ENCODE measurements at regions not wholly inside any gene's neighbourhood (a gene's known extent, or its start where the extent isn't known, plus 50 kb on each side); places are given as distances from the start of the nearest gene placed in this dataset.

DNA sequence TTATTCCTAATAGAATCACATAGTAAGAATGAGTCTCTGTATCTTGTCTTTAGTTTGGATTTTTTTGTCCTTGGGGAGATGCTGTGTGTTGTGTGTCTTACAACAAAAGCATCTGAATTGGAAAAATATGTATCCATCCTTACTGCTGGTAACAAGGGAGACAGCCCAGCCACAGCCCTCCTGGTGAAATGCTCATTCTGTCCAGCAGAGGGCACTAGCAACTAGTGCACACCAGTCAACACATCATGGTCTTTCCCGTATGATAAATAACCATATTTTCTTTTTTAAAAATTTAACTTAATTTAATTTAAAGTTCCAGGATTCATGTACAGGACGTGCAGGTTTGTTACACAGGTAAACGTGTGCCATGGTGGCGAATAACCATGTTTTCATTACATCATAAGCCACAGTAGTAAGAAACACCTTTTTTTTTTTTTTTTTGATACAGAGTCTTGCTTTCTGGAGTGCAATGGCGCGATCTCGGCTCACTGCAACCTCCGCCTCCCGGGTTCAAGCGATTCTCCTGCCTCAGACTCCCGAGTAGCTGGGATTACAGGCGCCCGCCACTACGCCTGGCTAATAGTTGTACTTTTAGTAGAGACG, 245.1 kb downstream of the PTBP2 start:
- peak; percentile 15 for DNase-seq

DNA sequence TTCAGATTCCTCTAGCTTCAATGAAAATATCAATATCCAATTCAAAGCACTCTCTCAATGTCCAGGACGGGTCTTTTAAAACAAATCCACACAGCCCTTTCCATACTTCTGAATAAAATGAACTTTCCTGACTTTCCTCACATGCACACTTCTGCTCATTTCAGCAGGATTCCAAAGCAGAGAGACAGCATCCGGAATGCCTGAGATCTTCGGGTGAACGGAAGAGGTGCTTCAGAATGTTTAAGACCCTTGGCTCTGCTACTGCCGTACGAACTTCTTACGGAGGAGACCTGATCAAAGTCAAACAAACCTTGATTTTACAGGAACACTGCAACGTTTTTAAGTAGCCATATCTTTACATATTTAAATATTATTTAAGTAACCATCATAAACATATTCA, 245.7 kb downstream of the PTBP2 start:
- DNase-seq, result no peak

DNA sequence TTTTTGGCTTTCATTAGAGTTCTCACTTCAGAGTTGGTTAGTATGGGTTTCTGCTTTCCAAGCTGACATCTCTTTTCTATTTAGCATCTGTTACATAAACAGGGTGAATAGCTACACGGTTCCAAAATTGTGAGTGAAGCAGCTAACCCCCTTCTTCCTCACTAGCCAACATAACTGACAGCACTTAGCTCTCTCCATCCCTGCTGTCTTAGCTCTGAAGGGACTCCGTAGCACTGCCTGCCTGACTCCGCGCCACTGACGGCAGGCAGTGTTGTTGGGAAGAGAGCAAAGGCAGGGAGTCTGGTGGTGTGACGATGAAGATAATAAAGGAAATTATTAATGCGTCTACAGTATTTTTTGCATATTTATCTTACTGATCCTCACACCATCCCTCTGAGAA, 247.0 kb downstream of the PTBP2 start:
- no peak for DNase-seq

DNA sequence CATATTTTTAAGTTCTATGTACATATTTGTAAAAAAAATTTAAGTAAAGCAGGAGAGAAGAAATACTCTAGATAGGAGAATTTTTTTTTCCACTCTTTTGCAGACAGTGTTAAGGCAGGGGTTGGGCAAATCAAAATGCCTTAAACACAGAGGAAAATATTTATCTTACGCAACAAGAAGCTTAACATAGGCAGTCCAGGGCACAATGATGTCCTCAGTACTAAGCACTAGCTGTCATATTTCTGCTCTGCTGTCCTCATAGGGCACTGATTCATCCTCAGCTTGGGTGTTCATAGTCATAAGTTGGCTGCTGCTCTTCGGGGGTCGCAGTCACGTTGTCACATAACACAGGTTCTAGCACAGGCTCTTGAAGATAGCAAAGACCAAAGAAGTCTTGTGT, 247.4 kb downstream of the PTBP2 start:
- DNase-seq, result no peak

DNA sequence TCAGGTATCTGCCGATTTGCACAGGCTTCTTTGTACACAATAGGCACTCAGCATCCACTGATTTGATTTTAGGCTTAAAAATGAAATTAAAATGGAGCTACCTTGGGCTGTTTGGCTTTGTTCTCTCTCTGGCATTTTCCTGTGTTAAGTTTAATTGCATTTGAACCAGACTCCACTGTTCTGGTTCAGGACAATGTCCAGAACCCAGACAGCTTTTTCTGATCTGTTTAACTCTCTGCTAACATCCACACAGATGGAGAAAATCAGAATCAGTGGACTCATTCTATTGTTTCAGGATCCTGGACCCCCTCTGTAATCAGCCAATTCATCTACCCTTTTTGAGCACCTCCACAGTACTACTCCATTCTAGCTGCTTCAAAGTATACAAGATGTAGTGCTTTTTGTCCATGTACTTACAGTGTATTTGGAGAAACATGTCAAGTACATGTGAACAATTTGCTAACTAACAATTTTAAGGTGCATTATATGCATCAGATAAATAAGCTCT, 248.1 kb downstream of the PTBP2 start:
- DNase-seq, result no peak

DNA sequence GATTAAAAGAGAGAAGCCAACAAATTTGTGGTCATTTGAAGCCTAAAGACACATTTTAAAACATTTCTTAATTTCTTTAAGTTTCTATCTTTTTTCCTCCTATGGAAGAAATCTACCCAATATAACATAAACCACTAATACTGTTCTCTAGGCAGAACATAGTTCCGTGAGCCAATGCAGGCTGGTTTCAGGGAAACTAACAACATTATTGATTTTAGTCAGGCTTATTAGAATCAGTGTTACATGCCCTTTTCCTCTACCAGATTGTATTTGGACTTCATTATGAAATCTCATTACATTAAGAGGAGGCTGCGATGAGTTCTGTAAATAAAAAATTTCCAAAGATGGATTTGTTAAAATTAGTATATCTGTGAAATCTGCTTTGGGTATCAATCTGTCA, 249.9 kb downstream of the PTBP2 start:
- no peak for DNase-seq

DNA sequence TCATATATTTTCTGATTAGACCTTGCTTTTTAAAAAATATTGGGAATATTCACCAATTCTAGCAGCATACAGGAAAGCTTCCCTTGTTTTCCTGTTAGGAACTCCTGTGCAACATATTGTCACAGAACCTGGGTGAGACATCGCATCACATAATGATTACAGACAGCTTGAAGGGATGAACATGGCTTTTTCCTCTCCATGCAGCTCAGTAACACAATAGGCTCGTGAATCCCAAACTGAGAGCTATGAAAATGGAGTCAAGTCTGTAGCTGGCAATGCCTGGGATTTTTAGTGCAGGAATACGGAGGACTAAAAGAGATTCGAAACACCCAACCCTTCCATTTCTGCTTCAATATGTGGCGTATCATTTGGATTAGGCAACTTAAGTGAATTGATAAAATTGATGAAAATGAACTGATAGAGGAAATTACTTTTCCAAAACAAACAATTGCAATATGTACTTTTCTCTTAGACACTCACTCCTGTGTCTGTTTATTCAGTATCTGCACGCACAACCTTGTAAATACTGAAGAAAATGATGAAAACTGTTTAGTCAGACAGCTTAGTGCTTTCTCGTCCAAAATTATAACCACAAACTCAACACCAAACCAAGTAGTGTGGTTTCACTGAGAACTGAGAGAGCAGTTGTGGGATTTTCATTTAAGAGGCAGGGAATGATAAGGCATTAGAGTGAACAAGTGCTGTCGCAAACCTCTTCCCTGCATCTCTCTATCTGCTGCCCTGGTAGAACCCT, 250.4 kb downstream of the PTBP2 start:
- DNase-seq, result no peak

DNA sequence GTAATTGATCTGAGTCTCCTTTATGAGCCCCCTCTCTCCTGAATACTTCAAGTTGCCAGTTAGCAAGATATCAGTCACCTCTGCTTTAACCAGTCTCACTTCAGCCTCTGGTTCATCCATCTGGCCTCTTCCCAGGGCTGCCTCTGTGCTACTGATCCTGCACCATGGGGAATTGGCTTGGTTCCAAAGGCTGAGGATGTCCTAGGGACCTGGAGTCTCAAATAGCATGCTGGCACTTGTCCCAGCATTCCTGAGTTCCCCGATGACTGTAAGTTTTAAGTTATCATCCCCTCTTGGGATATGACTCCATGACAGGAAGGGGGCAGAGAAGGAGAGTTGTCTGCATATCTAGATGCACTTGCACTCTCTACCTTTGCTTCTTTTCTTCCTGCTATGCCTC, 252.0 kb downstream of the PTBP2 start:
- DNase-seq, result peak; percentile 11

DNA sequence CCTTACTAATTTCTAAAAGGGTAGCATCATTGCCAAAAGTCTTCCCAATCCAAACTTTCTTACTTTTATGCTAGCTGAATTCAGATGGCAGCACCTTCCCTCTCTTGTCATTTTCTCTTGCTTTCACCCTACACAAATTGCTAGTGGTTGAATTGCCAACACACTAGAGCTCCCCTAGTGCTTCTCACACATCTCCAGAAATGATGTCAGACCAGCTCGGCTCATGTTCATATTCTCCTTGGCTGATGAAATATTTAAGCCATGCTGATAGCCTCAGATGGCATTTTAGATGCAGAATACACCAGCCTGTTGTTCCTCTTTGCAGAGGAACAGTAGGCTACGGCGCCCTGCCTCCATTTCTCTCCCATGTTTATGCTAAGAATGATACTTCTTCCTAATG, 256.9 kb downstream of the PTBP2 start:
- no peak for DNase-seq

DNA sequence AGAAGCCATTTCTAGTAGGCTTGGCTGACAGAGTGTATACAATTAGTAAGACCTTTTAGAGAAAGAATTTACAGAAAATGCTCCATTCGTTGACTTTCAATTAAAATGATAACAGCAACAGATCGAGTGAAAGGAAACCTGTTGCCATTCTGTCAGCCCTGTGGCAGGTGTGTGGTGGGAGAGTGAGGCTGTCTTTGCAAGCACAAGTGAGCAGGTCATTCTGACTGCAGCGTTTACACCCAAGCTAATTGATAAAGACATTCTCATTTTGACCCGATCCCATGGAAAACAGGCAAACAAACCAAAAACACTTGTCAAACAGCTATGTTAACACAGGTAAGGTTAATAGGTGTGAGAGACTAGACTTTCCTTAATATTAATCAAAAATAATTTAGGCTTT, 257.3 kb downstream of the PTBP2 start:
- no peak for DNase-seq

DNA sequence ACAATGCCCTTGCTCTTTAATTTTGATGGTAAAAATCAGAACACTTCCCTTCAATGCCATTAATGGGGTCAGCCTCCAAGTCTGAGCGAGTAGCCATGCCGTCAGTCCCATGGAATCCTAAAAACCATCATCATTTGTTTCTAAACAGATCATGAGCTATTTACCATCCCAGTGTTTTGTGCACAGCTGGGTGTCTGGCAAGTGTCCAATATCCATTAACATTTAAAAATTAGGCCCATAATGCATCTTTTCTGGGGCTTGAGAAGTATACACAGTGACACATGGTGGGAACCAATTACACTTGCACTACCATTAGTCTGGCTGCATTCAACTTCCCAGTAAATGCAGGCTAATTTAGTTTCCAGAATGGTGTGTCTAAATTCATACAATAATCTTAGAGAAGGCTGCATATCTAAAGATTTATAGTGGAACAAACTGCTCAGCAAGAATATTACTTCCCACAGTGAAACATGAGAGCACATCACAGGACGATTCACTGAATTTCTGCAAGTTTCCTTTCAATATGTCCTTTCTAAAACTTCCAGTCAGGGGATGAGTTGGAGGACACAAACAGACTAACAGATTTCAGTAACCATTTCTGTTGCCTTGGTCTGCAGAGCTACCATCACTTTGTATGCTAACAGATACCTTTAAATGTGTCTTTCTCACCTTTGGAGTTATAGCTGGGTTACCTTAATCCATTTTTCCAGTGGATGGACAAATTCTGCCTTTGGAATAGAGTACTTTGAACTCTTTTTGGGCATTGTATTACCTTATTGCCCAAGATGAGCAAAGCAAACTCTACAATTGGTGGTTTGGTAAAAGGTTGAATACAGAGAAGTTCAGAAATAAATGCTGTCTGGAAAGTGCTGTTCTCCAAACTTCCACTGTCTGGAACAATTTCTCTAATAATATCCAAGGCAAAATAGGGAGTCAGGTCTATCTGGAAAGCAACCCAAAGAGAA, 258.0 kb downstream of the PTBP2 start:
- no peak for DNase-seq

DNA sequence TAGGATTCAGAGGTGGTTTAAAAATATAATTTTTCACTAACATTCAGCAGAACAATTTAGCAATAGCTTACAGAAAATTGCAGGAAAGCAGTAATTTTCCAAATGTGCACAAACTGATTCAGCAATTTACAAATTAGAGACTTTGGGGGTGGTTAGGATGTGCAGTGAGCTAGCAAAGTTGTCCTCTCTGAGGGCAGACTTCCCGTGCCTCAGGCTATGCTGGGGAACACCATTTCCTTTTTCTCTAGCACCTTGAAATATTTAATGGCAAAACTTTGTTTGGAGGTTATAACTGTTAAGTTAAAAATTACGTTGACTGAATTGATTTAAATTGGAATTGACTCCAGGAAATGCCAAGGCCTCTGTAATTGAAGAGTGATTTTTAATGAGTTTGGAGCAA, 258.9 kb downstream of the PTBP2 start:
- no peak for DNase-seq

DNA sequence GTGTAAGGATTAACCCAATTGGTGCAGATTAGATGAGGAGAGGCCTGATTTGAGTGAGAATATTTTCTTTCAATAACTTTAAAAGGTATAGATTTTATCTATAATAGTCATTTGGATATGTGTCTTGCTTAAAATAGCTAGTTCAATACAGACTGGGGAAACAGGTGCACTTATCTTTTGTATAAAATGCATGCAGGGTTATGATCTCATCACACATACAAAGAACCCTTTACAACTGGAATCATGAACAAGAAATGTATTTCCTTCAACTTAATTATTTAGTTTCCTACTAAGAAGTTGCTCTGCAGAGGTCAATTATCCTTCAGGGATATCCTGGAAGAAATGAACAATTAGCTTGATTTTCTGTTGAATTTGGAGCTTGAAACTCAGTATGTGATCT, 259.6 kb downstream of the PTBP2 start:
- DNase-seq, result no peak

DNA sequence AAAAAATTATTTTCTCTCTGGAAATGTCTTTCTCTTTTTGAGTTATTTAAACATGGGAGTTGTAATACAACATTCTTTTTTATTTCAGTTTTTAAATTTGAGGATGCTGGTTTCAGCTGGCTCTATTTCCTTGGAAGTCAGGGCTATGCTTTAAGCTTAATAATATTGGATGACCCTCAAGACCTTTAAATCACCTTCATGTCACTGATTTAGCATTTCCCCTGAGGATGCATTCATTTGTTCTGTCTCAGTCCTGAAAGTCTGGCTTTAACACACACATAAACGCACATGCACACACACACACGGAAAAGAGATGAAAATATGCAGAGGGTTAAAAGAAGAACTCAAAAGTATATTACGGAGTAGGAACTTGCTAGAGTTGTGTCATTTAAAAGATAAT, 260.5 kb downstream of the PTBP2 start:
- no peak for DNase-seq

DNA sequence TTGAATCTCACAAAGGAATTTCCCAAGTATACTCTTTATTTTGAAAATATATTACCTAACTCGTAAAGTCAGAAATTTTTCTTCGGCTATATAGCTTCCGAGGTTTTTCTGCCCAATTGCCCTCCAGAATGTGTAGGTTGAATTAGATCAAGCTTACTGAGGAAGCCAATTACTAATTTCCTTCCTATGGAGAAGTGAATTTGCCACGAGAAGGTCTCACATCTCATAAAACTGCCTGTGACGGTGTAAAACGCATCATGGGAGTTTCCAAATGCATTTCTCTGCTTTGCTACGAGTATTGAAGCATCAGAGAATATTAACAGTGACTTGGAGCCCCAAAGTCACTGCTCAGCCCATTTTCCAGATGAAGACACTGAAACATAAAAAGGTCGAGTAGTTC, 262.3 kb downstream of the PTBP2 start:
- no peak for DNase-seq

DNA sequence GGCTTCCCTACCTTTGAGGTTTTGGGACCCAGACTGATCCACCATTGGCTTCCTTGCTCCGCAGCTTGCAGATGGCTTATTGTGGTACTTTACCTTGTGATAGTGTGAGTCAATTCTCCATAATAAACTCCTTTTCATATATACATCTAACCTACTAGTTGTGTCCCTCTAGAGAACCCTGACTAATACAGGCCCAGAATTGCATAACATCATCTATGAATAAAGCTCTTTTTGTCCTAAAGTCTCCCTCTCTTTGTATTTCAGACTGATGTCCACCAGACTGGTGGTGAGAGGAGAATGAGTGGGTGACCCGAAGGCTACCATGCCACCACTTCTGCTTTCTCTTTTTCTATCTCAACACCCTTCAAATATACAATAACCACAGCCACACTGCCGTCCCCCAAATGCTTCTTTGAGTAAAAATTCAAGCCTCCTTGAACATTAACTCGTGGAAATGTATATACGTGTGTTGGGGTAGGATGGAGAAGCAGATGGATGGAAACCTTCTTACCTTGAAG, 265.7 kb downstream of the PTBP2 start:
- DNase-seq, result no peak

DNA sequence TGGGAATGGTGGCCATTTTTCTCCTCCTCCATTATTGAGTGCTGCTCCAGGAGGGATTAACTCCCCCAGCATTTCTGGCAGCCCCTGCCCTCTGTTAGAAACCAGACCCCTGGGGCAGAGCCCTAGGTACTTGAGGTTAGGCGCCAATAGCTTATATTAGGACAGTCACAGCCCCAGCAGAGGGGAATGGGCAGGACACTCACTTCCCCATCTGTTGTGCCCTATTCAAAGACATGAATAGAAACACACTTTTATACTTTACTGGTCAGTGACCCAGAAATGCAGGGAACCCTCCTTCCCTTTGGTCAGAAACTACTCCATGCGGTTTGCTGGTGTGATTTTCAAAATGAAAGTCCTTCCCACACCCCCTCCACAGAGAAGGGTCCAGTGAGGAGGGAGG, 267.7 kb downstream of the PTBP2 start:
- DNase-seq, result no peak

DNA sequence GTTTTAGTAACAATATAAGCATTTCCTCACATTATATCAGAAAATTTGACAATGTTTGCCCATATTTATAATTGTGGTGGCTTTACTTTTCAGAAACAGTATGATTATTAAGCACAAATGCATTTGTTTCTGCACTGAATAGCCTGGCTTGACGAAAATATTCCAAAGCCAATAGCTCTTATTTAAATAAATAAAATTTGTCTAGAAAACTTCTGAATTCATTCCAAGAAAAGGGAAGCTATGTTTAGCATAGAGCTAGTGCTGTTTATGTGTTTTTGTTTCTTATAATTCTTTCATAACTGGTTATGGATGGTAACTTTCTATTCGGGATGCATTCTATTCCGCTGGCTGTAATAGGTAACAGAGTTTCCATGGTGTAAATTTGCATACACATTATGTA, 268.6 kb downstream of the PTBP2 start:
- no peak for DNase-seq

DNA sequence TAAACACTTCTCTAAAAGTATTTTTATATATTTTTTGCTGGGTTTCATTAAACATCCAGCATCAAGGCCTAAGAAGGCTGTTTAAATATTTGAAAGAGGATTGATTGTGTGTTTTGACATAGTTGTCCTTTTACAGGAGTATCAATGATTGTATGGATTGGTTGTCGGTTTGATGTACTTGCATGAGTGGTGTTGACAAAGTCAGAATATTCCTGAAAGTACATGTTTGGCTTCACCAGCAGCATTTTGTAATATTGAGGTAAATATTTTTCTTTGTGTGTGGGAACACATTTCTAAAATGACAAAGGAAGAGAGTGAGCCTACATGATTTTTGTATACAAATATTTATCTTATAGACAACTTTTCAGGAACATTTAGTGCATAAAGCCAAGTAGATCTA, 269.7 kb downstream of the PTBP2 start:
- no peak for DNase-seq

DNA sequence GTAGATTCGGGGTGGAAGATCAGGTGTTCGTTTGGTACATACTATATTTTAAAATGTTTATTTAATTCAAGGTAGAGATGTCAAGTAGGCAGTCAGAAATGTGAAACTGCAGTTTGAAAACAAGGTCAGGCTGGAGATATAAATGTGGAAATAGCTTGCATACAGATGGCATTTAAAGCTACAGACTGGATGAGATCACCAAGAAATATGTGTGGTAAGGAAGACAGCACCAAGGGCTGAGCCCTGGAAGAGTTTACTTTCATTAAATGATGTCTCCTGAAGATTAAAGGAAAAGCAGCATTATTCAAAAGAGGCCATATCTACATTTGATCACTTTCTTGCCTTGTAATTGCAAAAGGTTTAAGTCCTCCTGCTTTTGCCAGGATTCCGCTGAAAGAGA, 271.3 kb downstream of the PTBP2 start:
- DNase-seq, result no peak

DNA sequence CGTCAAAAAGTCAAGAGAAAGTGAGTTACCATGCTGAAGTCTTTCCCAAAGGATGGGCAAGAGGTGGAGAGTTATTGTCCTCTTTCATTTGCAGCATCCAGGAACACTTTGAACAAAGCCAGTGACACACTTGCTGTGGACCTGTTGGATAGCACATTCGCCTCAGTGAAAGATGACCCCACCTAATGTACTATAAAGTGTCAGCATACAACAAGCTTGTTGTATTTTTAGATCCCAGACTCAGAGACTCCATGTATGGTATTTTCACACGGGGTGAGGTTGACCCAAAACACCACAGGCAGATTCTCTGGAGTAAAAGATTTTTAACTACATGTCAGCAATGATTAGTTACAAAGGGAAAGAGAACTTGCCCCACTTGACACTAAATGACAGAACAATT, 273.8 kb downstream of the PTBP2 start:
- DNase-seq, result no peak

DNA sequence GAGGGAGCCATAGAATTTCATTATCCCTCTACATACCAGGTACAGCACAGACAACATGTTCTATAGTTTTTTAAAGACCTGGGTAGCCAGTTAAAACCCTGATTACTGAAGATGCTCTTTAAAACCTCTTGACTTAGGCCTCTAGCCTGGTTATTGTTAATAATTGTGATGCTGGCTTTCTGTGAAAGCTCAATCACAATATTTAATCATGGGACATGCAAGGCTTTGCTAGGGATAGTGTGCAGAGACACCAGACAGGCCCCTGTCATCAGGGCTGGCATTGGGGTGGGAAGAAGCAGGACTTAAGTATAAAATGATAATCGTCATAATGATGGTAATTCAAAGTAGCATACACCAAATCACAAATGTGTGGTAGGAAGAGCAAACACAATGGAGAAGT, 274.4 kb downstream of the PTBP2 start:
- DNase-seq, result no peak

DNA sequence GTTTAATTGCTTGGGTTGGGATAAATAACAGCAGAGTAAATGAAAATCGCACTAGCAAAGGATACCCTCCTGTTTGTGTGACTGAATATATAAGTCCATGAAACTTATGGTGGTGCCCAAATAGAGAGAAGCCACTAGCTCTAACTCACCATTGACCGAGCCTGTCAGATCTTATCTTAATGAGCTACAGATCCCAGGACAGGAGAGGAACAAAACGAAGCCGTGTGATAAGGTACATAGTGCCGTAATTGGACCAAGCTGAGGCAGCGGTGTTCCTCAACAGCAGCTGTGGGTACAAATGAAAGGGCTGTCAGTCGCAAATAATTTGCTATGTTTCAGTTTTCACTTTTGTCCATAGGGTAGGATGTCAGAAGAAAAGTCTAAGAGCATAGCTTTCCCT, 276.1 kb downstream of the PTBP2 start:
- no peak for DNase-seq

DNA sequence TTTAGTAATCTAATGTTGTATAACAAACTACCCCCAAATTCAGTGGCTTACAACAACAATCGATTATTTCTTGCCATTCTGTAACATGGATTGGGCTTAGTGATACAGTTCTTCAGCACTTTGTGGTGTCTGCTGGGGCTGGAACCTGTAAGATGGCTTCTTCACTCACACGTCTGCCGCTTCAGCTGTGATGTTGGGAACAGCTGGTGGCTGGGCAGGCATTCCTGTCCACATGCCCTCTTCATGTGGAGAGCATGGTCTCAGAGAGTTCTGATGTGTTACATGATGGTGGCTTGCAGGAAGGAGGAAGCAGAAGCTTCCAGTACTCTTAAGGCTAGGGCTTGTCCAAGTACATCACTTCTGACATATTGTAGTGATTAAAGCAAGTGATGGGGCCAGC, 276.9 kb downstream of the PTBP2 start:
- no peak for DNase-seq
